H1 (cell line): ENCODE measurements at regions not wholly inside any gene's neighbourhood (a gene's known extent, or its start where the extent isn't known, plus 50 kb on each side); places are given as distances from the start of the nearest gene placed in this dataset.

Experiments
- CTCF ChIA-PET: fragments of 300-600 bp; sonication (Branson Sonifier 250); formaldehyde crosslinking; loops from one replicate; lab custom pipeline; 2021; ENCODE audit not compliant: partially characterized antibody; lab: Charles Lee
- POLR2A ChIA-PET: fragments of 300-600 bp; sonication (Branson Sonifier 250); formaldehyde crosslinking; loops from one replicate; lab custom pipeline; 2021; ENCODE audit warnings: inconsistent platforms; ENCODE audit not compliant: partially characterized antibody; lab: Charles Lee
- DNase-seq, 2 experiments: peaks; one replicate each; pipeline versions ENCODE4 v3.0.0 to v3.0.0-alpha.2; 2010 to 2022; ENCODE audit warnings: low spot score in 2 of 2, low read depth in 1 of 2, mixed read lengths in 1 of 2
- FAIRE-seq: peaks from 2 replicates; lab custom pipeline; 2011; peaks lifted over from hg19 to GRCh38; lab: Jason Lieb, UNC
- H2AFZ ChIP-seq: 2 replicates; pipeline ENCODE4 v1.8.1; 2012; ENCODE audit warnings: low read length, inconsistent platforms
- H2AK5ac ChIP-seq: 2 replicates; pipeline ENCODE4 v1.6.1; 2013; ENCODE audit warnings: low read depth, low read length
- H2BK120ac ChIP-seq: replicated peaks from 2 replicates; pipeline ENCODE3; 2013; ENCODE audit warnings: low read depth, low read length, inconsistent platforms
- H2BK12ac ChIP-seq: 2 replicates; pipeline ENCODE4 v1.6.1; 2013; ENCODE audit warnings: low read depth, low read length
- H2BK15ac ChIP-seq: 2 replicates; pipeline ENCODE4 v1.6.1; 2013; ENCODE audit warnings: low read length
- H2BK20ac ChIP-seq: 2 replicates; pipeline ENCODE4 v1.6.1; 2013; ENCODE audit warnings: low read length
- H2BK5ac ChIP-seq: 2 replicates; pipeline ENCODE4 v1.6.1; 2013; ENCODE audit warnings: low read depth, low read length
- H3K14ac ChIP-seq: 2 replicates; pipeline ENCODE4 v1.6.1; 2013; ENCODE audit warnings: inconsistent platforms; ENCODE audit not compliant: insufficient read length
- H3K18ac ChIP-seq: 2 replicates; pipeline ENCODE4 v1.6.1; 2013; ENCODE audit warnings: low read length; ENCODE audit errors: extremely low read depth
- H3K23ac ChIP-seq: 2 replicates; pipeline ENCODE4 v1.6.1; 2013; ENCODE audit warnings: inconsistent platforms; ENCODE audit not compliant: insufficient read length
- H3K23me2 ChIP-seq: 2 replicates; pipeline ENCODE4 v1.6.1; 2013; ENCODE audit warnings: low read depth, low read length
- H3K27ac ChIP-seq: 2 replicates; pipeline ENCODE4 v1.6.1; 2011; ENCODE audit warnings: low read depth, low read length, inconsistent platforms
- H3K27me3 ChIP-seq, 4 experiments: replicated peaks in 1 of 4; 1 replicate in 1 of 4; 2 replicates in 3 of 4; pipeline versions ENCODE4 v1.6.1 to v1.8.1; 2011 to 2013; ENCODE audit warnings: low read length in 3 of 4, mild to moderate bottlenecking in 3 of 4, inconsistent platforms in 2 of 4, mixed read lengths in 2 of 4, moderate library complexity in 1 of 4; ENCODE audit not compliant: control insufficient read depth in 3 of 4, insufficient read depth in 3 of 4; ENCODE audit errors: extremely low read depth in 1 of 4
- H3K36me3 ChIP-seq, 4 experiments: 2 replicates each; pipeline versions ENCODE4 v1.6.1 to v1.8.1; 2011 to 2013; ENCODE audit warnings: mild to moderate bottlenecking in 4 of 4, low read length in 3 of 4, moderate library complexity in 2 of 4, control low read depth in 1 of 4, inconsistent platforms in 1 of 4; ENCODE audit not compliant: insufficient read depth in 4 of 4, control insufficient read depth in 2 of 4
- H3K4ac ChIP-seq: replicated peaks from 2 replicates; pipeline ENCODE3; 2013; ENCODE audit warnings: low read length, low read depth, mixed read lengths, inconsistent platforms; ENCODE audit not compliant: insufficient read length
- H3K4me1 ChIP-seq, 4 experiments: replicated peaks in 1 of 4; 1 replicate in 1 of 4; 2 replicates in 3 of 4; pipeline versions ENCODE4 v1.6.1 to v1.8.1; 2011 to 2013; ENCODE audit warnings: low read length in 3 of 4, inconsistent platforms in 2 of 4, mixed read lengths in 1 of 4; ENCODE audit not compliant: insufficient read depth in 4 of 4, control insufficient read depth in 3 of 4
- H3K4me2 ChIP-seq, 2 experiments: 2 replicates each; pipeline versions ENCODE4 v1.6.1 to v1.8.1; 2011 to 2013; ENCODE audit warnings: low read depth in 2 of 2, low read length in 2 of 2, control low read depth in 1 of 2, inconsistent platforms in 1 of 2, mild to moderate bottlenecking in 1 of 2; ENCODE audit not compliant: insufficient read depth in 1 of 2
- H3K4me3 ChIP-seq, 4 experiments: fragments of 200-600, 300-600 bp in 1 of 4; sonication (generic), shearing (Covaris generic), sonication (Bioruptor Twin) in 1 of 4; 2 replicates each; pipeline versions ENCODE4 v1.5.1 to v1.8.1; 2011 to 2016; ENCODE audit warnings: low read length in 4 of 4, low read depth in 3 of 4, control low read depth in 2 of 4, inconsistent platforms in 2 of 4, mild to moderate bottlenecking in 2 of 4, mixed read lengths in 1 of 4, moderate library complexity in 1 of 4; ENCODE audit not compliant: insufficient read depth in 2 of 4; ENCODE audit errors: extremely low read depth in 1 of 4
- H3K56ac ChIP-seq: replicated peaks from 2 replicates; pipeline ENCODE3; 2013; ENCODE audit warnings: low read depth, mild to moderate bottlenecking, mixed read lengths, low read length, inconsistent platforms; ENCODE audit not compliant: insufficient read length
- H3K79me1 ChIP-seq: 2 replicates; pipeline ENCODE4 v1.6.1; 2013; ENCODE audit warnings: low read depth, low read length, control low read depth
- H3K79me2 ChIP-seq, 2 experiments: 2 replicates each; pipeline versions ENCODE4 v1.6.1 to v1.8.1; 2012 to 2013; ENCODE audit warnings: low read length in 2 of 2, mild to moderate bottlenecking in 2 of 2, inconsistent platforms in 1 of 2; ENCODE audit not compliant: insufficient read depth in 2 of 2, control insufficient read depth in 1 of 2
- H3K9ac ChIP-seq, 4 experiments: replicated peaks in 1 of 4; 1 replicate in 1 of 4; 2 replicates in 3 of 4; pipeline versions ENCODE4 v1.6.1 to v1.8.1; 2011 to 2013; ENCODE audit warnings: low read depth in 3 of 4, low read length in 3 of 4, control low read depth in 2 of 4, mild to moderate bottlenecking in 2 of 4, moderate library complexity in 2 of 4, inconsistent platforms in 1 of 4; ENCODE audit errors: extremely low read depth in 1 of 4
- H3K9me3 ChIP-seq, 2 experiments: 2 replicates each; pipeline versions ENCODE4 v1.6.1 to v1.8.1; 2012 to 2013; ENCODE audit warnings: mild to moderate bottlenecking in 2 of 2, moderate library complexity in 2 of 2, control low read depth in 1 of 2, inconsistent platforms in 1 of 2, low read depth in 1 of 2, low read length in 1 of 2, mixed read lengths in 1 of 2; ENCODE audit not compliant: insufficient read depth in 2 of 2
- H4K20me1 ChIP-seq, 2 experiments: replicated peaks in 1 of 2; 2 replicates each; pipeline versions ENCODE3 to v1.8.1; 2011 to 2013; ENCODE audit warnings: inconsistent platforms in 2 of 2, low read length in 2 of 2, mild to moderate bottlenecking in 1 of 2; ENCODE audit not compliant: insufficient read depth in 2 of 2, control insufficient read depth in 1 of 2
- H4K5ac ChIP-seq: 2 replicates; pipeline ENCODE4 v1.6.1; 2013; ENCODE audit warnings: low read length, low read depth, mixed read lengths, inconsistent platforms; ENCODE audit not compliant: insufficient read length
- H4K8ac ChIP-seq: 2 replicates; pipeline ENCODE4 v1.8.0; 2013; ENCODE audit warnings: mild to moderate bottlenecking, moderate library complexity, low read length, inconsistent platforms; ENCODE audit not compliant: insufficient read depth; ENCODE audit errors: extremely low read depth
- H4K91ac ChIP-seq: replicated peaks from 2 replicates; pipeline ENCODE3; 2013; ENCODE audit warnings: low read length, mixed read lengths, inconsistent platforms; ENCODE audit not compliant: insufficient read length
- BRCA1 ChIP-seq: IDR thresholded peaks from 2 replicates; pipeline ENCODE4 v1.6.1; 2012; ENCODE audit warnings: low read depth, low read length, improper control_type of control experiment
- CBX8 ChIP-seq: fragments of 300-800, 300-1000 bp; sonication (generic); IDR thresholded peaks from 2 replicates; pipeline ENCODE4 v1.7.1; 2016; ENCODE audit warnings: low read depth, low read length, borderline replicate concordance
- CHD1 ChIP-seq: IDR thresholded peaks from 2 replicates; pipeline ENCODE4 v1.6.1; 2012; ENCODE audit warnings: low read depth, low read length, improper control_type of control experiment
- CREB1 ChIP-seq: IDR thresholded peaks from 2 replicates; pipeline ENCODE4 v1.6.1; 2012; ENCODE audit warnings: inconsistent platforms
- CTCF ChIP-seq, 3 experiments: IDR thresholded peaks; 1 replicate in 2 of 3; 2 replicates in 1 of 3; pipeline versions ENCODE4 v1.5.1 to v1.6.1; 2011; ENCODE audit warnings: low read length in 3 of 3, mild to moderate bottlenecking in 3 of 3, inconsistent platforms in 2 of 3, low read depth in 1 of 3, moderate library complexity in 1 of 3; ENCODE audit not compliant: insufficient read depth in 1 of 3; ENCODE audit errors: control extremely low read depth in 1 of 3
- PHF8 ChIP-seq: fragments of 200-600 bp; sonication (generic); conservative IDR thresholded peaks from 2 replicates; pipeline ENCODE4 v1.7.1; 2012; ENCODE audit warnings: low read depth, mild to moderate bottlenecking, inconsistent platforms, low read length, moderate library complexity
- POLR2AphosphoS5 ChIP-seq: IDR thresholded peaks from 2 replicates; pipeline ENCODE4 v1.6.1; 2011; ENCODE audit warnings: low read depth, low read length
- RFX5 ChIP-seq: IDR thresholded peaks from 2 replicates; pipeline ENCODE4 v1.6.1; 2011; ENCODE audit warnings: low read depth, low read length, improper control_type of control experiment, borderline replicate concordance
- SIN3A ChIP-seq, 2 experiments: IDR thresholded peaks in 1 of 2; conservative IDR thresholded peaks in 1 of 2; 2 replicates each; pipeline ENCODE4 v1.6.1; 2011 to 2012; ENCODE audit warnings: low read length in 2 of 2, improper control_type of control experiment in 1 of 2, low read depth in 1 of 2, mild to moderate bottlenecking in 1 of 2
- SP4 ChIP-seq: IDR thresholded peaks from 2 replicates; pipeline ENCODE4 v1.6.1; 2012; ENCODE audit warnings: low read length, inconsistent platforms
- USF2 ChIP-seq: IDR thresholded peaks from 2 replicates; pipeline ENCODE4 v1.6.1; 2011; ENCODE audit warnings: low read length, improper control_type of control experiment
- YY1 ChIP-seq: IDR thresholded peaks from 2 replicates; pipeline ENCODE4 v1.6.1; 2011; ENCODE audit warnings: low read depth, mild to moderate bottlenecking, low read length
- WGBS, 2 experiments: shearing (Covaris generic) in 1 of 2; methylation state at CpG; one replicate each; pipeline versions ENCODE4 v1.1.6 to v1.1.7; 2013 to 2015; ENCODE audit warnings: low lambda C conversion rate in 2 of 2, mixed read lengths in 2 of 2, inconsistent platforms in 1 of 2, low coverage in 1 of 2, missing lambda C conversion rate in 1 of 2; ENCODE audit not compliant: insufficient replicate concordance in 2 of 2, insufficient coverage in 1 of 2, insufficient read length in 1 of 2; ENCODE audit errors: extremely low coverage in 1 of 2, missing lambda C conversion rate in 1 of 2; 5-methylcytosine and 5-hydroxymethylcytosine counted together

GRCh38 chr2:198774576-198774975, 683.2 kb downstream of the SATB2 start:
- H2AFZ ChIP-seq, result no peak overlapping the region
- no peak overlapping the region for H2BK20ac ChIP-seq
- no peak overlapping the region for H2BK15ac ChIP-seq
- H3K9me3 ChIP-seq, result no peaks in the 10 kb centered on the region
- FAIRE-seq, result no peak
- H3K4me1 ChIP-seq, result no peaks in the 10 kb centered on the region; a peak in 1 of 7 replicates
- no peaks in the 10 kb centered on the region for H3K36me3 ChIP-seq
- ChIA-PET CTCF (interaction anchor here (1.4 kb wide), 1 partner anchor 711 kb away, joined by 4 read pairs; no protein-coding TSS in a partner anchor), POLR2A (no interaction called here)
- no peak overlapping the region for H4K5ac ChIP-seq
- H4K20me1 ChIP-seq, result no peaks in the 10 kb centered on the region
- no peak overlapping the region for H3K56ac ChIP-seq
- no peak overlapping the region for H3K14ac ChIP-seq
- H3K27ac ChIP-seq, result no peak overlapping the region
- H3K4ac ChIP-seq, result no peak overlapping the region
- H2BK5ac ChIP-seq, result no peak overlapping the region
- H3K79me2 ChIP-seq, result no peaks in the 10 kb centered on the region
- no peak overlapping the region for H4K91ac ChIP-seq
- H2BK12ac ChIP-seq, result no peak overlapping the region
- no peaks in the 10 kb centered on the region for H3K79me1 ChIP-seq
- H3K23ac ChIP-seq, result no peak overlapping the region
- no peak overlapping the region for H2AK5ac ChIP-seq
- no peak overlapping the region for H3K9ac ChIP-seq
- H3K27me3 ChIP-seq, result no peaks in the 10 kb centered on the region
- no peak overlapping the region for H4K8ac ChIP-seq
- H2BK120ac ChIP-seq, result no peak overlapping the region
- no peak for DNase-seq
- no peak overlapping the region for H3K4me2 ChIP-seq
- no peak overlapping the region for H3K4me3 ChIP-seq
- H3K18ac ChIP-seq, result no peak overlapping the region
- H3K23me2 ChIP-seq, result no peaks in the 10 kb centered on the region
- WGBS, 2 experiments, result 92% methylated on average over 2 of the region's 2 CpGs; no CpG with 5 or more reads in 1 of the 2 experiments
- no peak for TF ChIP-seq PHF8
- no peak for TF ChIP-seq CTCF (IDR thresholded peaks at IDR 0.05; ENCODE audit: control extremely low read depth in 1 of 3, insufficient read depth in 1 of 3, low read depth in 1 of 3, low read length in 3 of 3)
- TF ChIP-seq CBX8, result no peak
- TF ChIP-seq USF2, result no peak
- TF ChIP-seq SIN3A (conservative IDR thresholded peaks at IDR 0.05 in 1 of 2, IDR thresholded peaks at IDR 0.05 in 1 of 2; ENCODE audit: low read depth in 1 of 2, low read length in 2 of 2), result no peak
- TF ChIP-seq SP4, result no peak
- TF ChIP-seq RFX5, result no peak
- no peak for TF ChIP-seq CHD1
- no peak for TF ChIP-seq YY1
- no peak for TF ChIP-seq BRCA1
- TF ChIP-seq CREB1, result no peak
- no peak for TF ChIP-seq POLR2AphosphoS5
